Activated CD4-positive, alpha-beta T cell treated with anti-CD3 and anti-CD28 coated beads for 48 hours (primary cell): ENCODE measurements at regions not wholly inside any gene's neighbourhood (a gene's known extent, or its start where the extent isn't known, plus 50 kb on each side); places are given as distances from the start of the nearest gene placed in this dataset.

Experiments used
- DNase-seq: peaks from one replicate; pipeline ENCODE4 v3.0.0-alpha.2; 2020

GRCh38 chr1:117809764-117810163 is 119.7 kb downstream of the GDAP2 start:
- DNase-seq: no peak

GRCh38 chr1:117810553-117810952 is 118.9 kb downstream of the GDAP2 start:
- DNase-seq: no peak

GRCh38 chr1:117812869-117813511 is 116.4 kb downstream of the GDAP2 start:
- DNase-seq: no peak
